Erythroblast (primary cell): ENCODE measurements at regions not wholly inside any gene's neighbourhood (a gene's known extent, or its start where the extent isn't known, plus 50 kb on each side); places are given as distances from the start of the nearest gene placed in this dataset.

Source experiments
- GATA1 ChIP-seq: IDR thresholded peaks from 2 replicates; pipeline ENCODE4 v1.6.1; 2011; ENCODE audit warnings: low read depth, mild to moderate bottlenecking, control low read depth, low read length, moderate library complexity
- POLR2A ChIP-seq: IDR thresholded peaks from 2 replicates; pipeline ENCODE4 v1.6.1; 2011; ENCODE audit warnings: mild to moderate bottlenecking, low read length

DNA sequence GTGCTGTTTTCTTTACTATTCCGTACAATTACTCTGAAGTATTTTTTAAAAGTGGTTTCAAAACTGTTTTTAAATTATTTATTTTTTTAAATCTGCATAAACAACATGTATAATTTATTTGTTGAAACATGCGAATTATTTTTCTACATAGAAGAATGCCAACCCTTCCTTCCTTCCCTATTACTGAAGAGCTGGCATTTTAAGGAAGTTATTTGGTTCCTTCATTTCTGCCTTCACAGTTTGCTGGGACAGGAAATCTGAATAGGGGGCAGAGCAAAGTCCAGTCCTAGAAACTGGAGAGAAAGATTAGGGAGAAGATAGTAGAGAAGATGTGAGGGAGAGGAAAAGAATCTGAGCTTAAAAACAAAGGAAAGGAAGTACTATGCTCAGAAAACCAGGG lies 146.7 kb upstream of the ACVR2A start:
- TF ChIP-seq POLR2A (no peak), GATA1 (no peak)
